ENCODE measurements at regions not wholly inside any gene's neighbourhood (a gene's known extent, or its start where the extent isn't known, plus 50 kb on each side); places are given as distances from the start of the nearest gene placed in this dataset.

- DNase-seq = no peak
Measured at GRCh38 chr1:199170711-199171110, 531.9 kb downstream of the PTPRC start.

GRCh38 chr1:199172171-199173124, 533.6 kb downstream of the PTPRC start:
- no peak for DNase-seq

- no peak for DNase-seq
Measured at GRCh38 chr1:199173356-199173755, 534.5 kb downstream of the PTPRC start.

GRCh38 chr1:199174336-199174735, 535.5 kb downstream of the PTPRC start:
- no peak for DNase-seq

- no peak for DNase-seq
Measured at GRCh38 chr1:199176713-199177112, 537.9 kb downstream of the PTPRC start.

GRCh38 chr1:199177241-199177640, 538.4 kb downstream of the PTPRC start:
- DNase-seq = no peak

GRCh38 chr1:199178646-199179045, 539.8 kb downstream of the PTPRC start:
- DNase-seq = no peak

GRCh38 chr1:199182186-199182843, 543.5 kb downstream of the PTPRC start:
- DNase-seq = no peak

- no peak for DNase-seq
Measured at GRCh38 chr1:199184180-199184579, 545.3 kb downstream of the PTPRC start.

GRCh38 chr1:199194862-199195261, 556.0 kb downstream of the PTPRC start:
- no peak for DNase-seq

- no peak for DNase-seq
Measured at GRCh38 chr1:199197695-199198094, 558.9 kb downstream of the PTPRC start.

GRCh38 chr1:199202331-199202730, 563.5 kb downstream of the PTPRC start:
- DNase-seq = no peak

GRCh38 chr1:199204231-199204630, 565.4 kb downstream of the PTPRC start:
- no peak for DNase-seq

- DNase-seq = no peak
Measured at GRCh38 chr1:199205740-199206441, 567.1 kb downstream of the PTPRC start.

GRCh38 chr1:199208847-199209246, 570.0 kb downstream of the PTPRC start:
- no peak for DNase-seq

GRCh38 chr1:199218065-199218464, 579.2 kb downstream of the PTPRC start:
- DNase-seq = no peak

GRCh38 chr1:199218533-199218932, 579.7 kb downstream of the PTPRC start:
- DNase-seq = no peak

- no peak for DNase-seq
Measured at GRCh38 chr1:199220031-199220430, 581.2 kb downstream of the PTPRC start.

GRCh38 chr1:199221371-199222150, 582.7 kb downstream of the PTPRC start:
- DNase-seq = no peak

GRCh38 chr1:199223936-199224335, 585.1 kb downstream of the PTPRC start:
- no peak for DNase-seq

- DNase-seq = no peak
Measured at GRCh38 chr1:199226163-199226562, 587.3 kb downstream of the PTPRC start.

- no peak for DNase-seq
Measured at GRCh38 chr1:199242147-199242546, 603.3 kb downstream of the PTPRC start.

- DNase-seq = no peak
Measured at GRCh38 chr1:199242601-199243000, 603.8 kb downstream of the PTPRC start.
